DMS 273 treated with DMSO at 0.1 percent for 48 hours (cell line): ENCODE measurements at regions not wholly inside any gene's neighbourhood (a gene's known extent, or its start where the extent isn't known, plus 50 kb on each side); places are given as distances from the start of the nearest gene placed in this dataset.

Source experiments
- DNase-seq: peaks from one replicate; lab custom pipeline; 2025; lab: John Stamatoyannopoulos, UW

- DNase-seq: peak; percentile 86
Observed at GRCh38 chr1:183711741-183712361, 58.7 kb upstream of the APOBEC4 start.

GRCh38 chr1:183711165-183711682 lies 58.1 kb upstream of the APOBEC4 start:
- DNase-seq: no peak

- no peak for DNase-seq
Observed at GRCh38 chr1:183710734-183711133, 57.6 kb upstream of the APOBEC4 start.

GRCh38 chr1:183710333-183710732 lies 57.2 kb upstream of the APOBEC4 start:
- no peak for DNase-seq

- DNase-seq: no peak
Observed at GRCh38 chr1:183704131-183704530, 51.0 kb upstream of the APOBEC4 start.
